Skin epidermis (tissue), 12 donors: ENCODE measurements at regions not wholly inside any gene's neighbourhood (a gene's known extent, or its start where the extent isn't known, plus 50 kb on each side); places are given as distances from the start of the nearest gene placed in this dataset.

Experiments
- H3K27ac ChIP-seq, 21 experiments: fragments of 200-600 bp; sonication (generic) in 11 of 21; one replicate each; pipeline ENCODE4 v1.5.0; 2020; ENCODE audit warnings: mild to moderate bottlenecking in 3 of 21, inconsistent platforms in 2 of 21, moderate library complexity in 2 of 21
- H3K4me3 ChIP-seq, 7 experiments: fragments of 200-600 bp; sonication (generic) in 2 of 7; one replicate each; pipeline ENCODE4 v1.5.0; 2020; ENCODE audit warnings: inconsistent platforms in 2 of 7, mild to moderate bottlenecking in 2 of 7, moderate library complexity in 1 of 7

DNA sequence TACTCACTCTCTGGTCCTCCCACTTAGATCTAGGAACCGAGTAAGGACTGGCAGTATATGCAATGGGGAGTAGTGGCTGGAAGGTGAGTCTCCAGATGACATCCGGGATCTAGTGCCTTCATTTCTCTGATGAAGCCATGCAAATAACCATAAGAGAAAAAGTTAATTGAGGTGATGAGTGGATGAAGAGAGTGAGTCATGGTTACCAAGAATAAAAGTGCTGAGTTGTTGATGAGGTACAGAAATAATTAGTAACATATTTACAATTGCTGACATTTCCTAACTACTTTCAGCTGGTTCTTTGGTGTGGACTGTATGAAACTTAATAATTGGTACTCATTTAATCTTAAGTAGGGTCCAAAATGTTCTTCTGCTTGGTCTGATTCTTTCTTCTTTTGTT, 146.7 kb upstream of the PITX2 start:
- Histone ChIP-seq H3K4me3 (no peak overlapping the region), H3K27ac (no peak overlapping the region)

- no peak overlapping the region for H3K27ac ChIP-seq
- H3K4me3 ChIP-seq = no peak overlapping the region
Measured at GRCh38 chr4:110770353-110770752, 147.5 kb upstream of the PITX2 start.

DNA sequence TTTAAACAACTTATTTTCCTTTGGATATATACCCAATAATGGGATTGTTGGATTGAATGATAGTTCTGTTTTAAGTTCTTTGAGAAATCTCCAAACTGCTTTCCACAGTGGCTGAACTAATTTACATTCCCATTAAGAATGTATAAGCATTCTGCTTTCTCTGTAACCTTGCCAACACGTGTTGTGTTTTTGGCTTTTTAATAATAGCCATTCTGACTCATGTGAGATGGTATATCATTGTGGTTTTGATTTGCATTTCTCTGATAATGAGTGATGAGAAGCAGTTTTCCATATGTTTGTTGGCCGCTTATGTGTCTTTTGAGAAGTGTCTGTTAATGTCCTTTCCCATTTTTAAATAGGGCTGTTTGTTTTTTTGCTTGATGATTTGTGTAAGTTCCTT, 155.6 kb upstream of the PITX2 start:
- Histone ChIP-seq H3K4me3 (no peak overlapping the region), H3K27ac (no peak overlapping the region)

- no peak overlapping the region for H3K27ac ChIP-seq
- no peak overlapping the region for H3K4me3 ChIP-seq
Measured at GRCh38 chr4:110780538-110780937, 157.7 kb upstream of the PITX2 start.

- H3K27ac ChIP-seq = no peak overlapping the region
- H3K4me3 ChIP-seq = no peak overlapping the region
Measured at GRCh38 chr4:110781944-110782343, 159.1 kb upstream of the PITX2 start.

DNA sequence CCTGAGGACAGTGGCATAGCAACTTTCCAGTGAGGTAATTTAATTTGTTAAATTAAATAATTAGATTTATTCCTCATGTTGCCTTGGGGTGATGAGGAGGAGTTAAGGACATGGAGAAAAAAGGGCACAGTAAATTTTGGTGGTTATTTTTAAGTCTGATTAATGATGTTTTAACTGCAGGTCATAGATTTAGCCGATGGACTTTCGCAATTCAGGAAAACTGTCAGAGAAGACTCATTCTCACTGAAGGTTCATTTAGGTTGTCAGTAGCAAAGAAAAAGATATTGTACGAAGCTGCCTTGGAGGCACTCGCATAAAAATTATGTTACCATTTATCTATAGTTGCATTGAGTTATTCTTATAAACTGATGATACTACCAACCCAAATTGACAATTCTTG, 164.2 kb upstream of the PITX2 start:
- Histone ChIP-seq H3K4me3 (no peak overlapping the region), H3K27ac (no peak overlapping the region)

GRCh38 chr4:110787707-110788106, 164.8 kb upstream of the PITX2 start:
- no peak overlapping the region for H3K27ac ChIP-seq
- H3K4me3 ChIP-seq = no peak overlapping the region

GRCh38 chr4:110788302-110788701, 165.4 kb upstream of the PITX2 start:
- no peak overlapping the region for H3K27ac ChIP-seq
- no peak overlapping the region for H3K4me3 ChIP-seq

GRCh38 chr4:110792036-110792435, 169.2 kb upstream of the PITX2 start:
- H3K27ac ChIP-seq = no peak overlapping the region
- H3K4me3 ChIP-seq = no peak overlapping the region

DNA sequence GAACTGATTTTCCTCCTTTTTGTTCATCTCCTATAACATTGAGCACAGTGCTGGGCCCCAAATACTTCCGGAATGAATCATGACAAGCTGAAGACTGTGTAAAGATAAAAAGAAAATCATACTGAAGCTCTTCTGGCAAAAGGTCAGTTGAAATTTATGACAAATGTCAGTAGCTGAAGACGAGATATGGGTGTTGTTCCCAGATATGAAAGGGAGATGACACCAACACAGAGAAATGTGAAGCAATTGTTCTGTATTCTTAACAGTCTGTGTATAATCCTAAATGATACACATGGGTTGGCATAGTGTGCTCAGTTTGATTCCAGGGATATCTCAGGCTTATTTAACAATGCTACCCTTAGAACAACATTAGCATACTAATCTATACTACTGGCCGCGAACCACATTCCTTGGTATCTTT, 170.5 kb upstream of the PITX2 start:
- Histone ChIP-seq H3K4me3 (no peak overlapping the region), H3K27ac (no peak overlapping the region)

DNA sequence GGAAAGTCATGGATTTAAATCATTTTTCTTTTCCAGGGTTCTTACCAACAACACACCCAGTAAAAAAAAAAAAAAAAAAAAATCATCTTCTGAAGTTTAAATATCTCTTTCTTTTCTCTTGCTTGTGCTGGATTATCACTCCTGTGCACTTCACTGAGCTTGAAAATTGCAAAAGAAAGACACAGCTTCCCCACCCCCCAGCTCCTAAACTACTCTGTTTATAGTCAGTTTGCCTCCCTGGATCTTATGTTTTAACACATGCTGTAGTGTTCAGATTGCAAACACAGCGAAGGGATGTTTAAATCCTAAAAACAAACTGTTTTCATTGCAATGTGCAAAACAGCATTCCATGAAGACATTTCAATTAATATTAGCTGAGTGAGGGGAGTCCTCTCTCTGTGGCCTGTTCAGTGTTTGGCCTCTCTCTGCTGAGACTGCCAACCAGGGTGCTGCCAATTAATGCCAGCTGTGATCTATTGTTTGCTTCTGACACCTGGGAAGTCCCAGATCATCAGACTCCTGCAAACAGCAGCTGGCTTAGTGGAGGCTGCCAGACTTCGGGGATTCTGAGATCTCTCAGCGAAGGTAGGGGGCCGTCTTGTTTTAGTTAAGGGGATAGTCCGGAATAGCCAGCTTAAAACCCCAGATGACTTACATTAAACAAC, 171.1 kb upstream of the PITX2 start:
- no peak overlapping the region for H3K27ac ChIP-seq

DNA sequence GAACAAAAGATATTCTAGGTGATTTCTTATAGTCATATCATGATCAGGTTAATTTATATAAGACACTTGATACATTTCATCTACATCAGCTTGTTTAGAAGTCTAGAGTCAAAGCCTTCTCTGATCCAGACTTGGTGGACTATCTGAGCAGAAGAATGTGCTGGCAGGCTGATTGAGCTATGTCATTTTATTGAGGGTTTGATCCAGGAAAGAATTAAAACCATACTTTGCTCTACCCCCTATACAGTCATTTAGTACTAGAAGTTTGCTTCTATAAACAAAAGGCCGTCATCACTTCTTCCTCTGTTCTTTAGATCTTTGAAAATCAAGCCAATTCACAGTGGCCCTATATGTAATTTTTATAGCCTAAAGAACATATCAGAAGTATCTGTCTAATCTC, 173.1 kb upstream of the PITX2 start:
- no peak overlapping the region for H3K4me3 ChIP-seq

More for the DNA sequence above, 171.1 kb upstream of the PITX2 start:
- no peak overlapping the region for H3K4me3 ChIP-seq

GRCh38 chr4:110797486-110797885, 174.6 kb upstream of the PITX2 start:
- Histone ChIP-seq H3K4me3 (no peak overlapping the region), H3K27ac (no peak overlapping the region)

More for the DNA sequence above, 173.1 kb upstream of the PITX2 start:
- no peak overlapping the region for H3K27ac ChIP-seq

- peak overlapping the region in 1 of 21 experiments; percentile 20 for H3K27ac ChIP-seq
- H3K4me3 ChIP-seq = no peak overlapping the region
Measured at GRCh38 chr4:110798687-110799086, 175.8 kb upstream of the PITX2 start.

- no peak overlapping the region for H3K4me3 ChIP-seq
- H3K27ac ChIP-seq = no peak overlapping the region
Measured at GRCh38 chr4:110799211-110799610, 176.3 kb upstream of the PITX2 start.

GRCh38 chr4:110801591-110801990, 178.7 kb upstream of the PITX2 start:
- Histone ChIP-seq H3K4me3 (no peak overlapping the region), H3K27ac (no peak overlapping the region)

GRCh38 chr4:110808351-110808878, 185.5 kb upstream of the PITX2 start:
- no peak overlapping the region for H3K27ac ChIP-seq
- no peak overlapping the region for H3K4me3 ChIP-seq

DNA sequence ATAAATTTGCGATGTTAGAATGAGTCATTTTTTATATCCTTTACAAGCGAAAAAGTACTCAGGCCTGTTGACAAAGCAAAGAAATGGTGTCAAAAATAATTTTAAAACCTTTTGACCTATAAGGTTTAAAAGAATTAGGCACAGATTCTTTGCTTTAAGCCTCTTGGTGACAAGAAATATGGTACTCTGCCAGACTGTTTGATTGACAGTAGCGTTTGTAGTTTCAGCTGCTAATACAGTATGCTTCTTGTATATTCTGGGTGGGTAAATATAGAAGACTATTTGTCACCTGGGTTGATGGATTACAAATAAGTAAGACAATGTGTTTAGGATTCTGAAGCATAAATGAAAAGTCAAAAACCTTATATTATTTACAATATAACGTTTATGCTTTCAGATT, 193.1 kb upstream of the PITX2 start:
- Histone ChIP-seq H3K27ac (no peak overlapping the region), H3K4me3 (no peak overlapping the region)

GRCh38 chr4:110816367-110816766, 193.5 kb upstream of the PITX2 start:
- H3K27ac ChIP-seq = no peak overlapping the region
- H3K4me3 ChIP-seq = no peak overlapping the region

DNA sequence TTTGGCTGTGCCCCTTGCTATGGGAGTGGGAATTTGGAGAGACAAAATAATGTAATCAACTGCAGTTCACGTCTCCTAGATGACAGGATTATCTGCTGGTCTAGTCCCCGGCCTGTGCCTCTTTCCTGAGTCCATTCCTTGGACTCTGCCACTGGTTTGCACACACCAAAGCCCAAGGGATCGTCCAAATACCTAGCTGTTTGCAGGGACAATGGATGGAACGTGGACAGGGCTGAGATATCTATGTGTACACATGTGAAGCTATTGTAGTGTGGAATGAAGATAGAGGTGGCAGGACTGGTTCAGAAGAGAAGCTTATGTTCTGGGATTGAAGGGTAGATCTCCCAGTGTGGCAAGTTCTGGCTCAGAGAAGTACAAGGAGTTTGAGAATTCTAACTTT, 198.3 kb upstream of the PITX2 start:
- H3K4me3 ChIP-seq = no peak overlapping the region
- no peak overlapping the region for H3K27ac ChIP-seq

GRCh38 chr4:110823251-110823650, 200.4 kb upstream of the PITX2 start:
- Histone ChIP-seq H3K4me3 (no peak overlapping the region), H3K27ac (no peak overlapping the region)

GRCh38 chr4:110824344-110824743, 201.5 kb upstream of the PITX2 start:
- H3K27ac ChIP-seq = no peak overlapping the region

More at GRCh38 chr4:110824344-110824743, 201.5 kb upstream of the PITX2 start:
- no peak overlapping the region for H3K4me3 ChIP-seq
